OCI-LY3 (cell line): ENCODE measurements at regions not wholly inside any gene's neighbourhood (a gene's known extent, or its start where the extent isn't known, plus 50 kb on each side); places are given as distances from the start of the nearest gene placed in this dataset.

ENCODE experiments used
- EZH2phosphoT487 ChIP-seq: fragments of 200-600 bp; shearing (Covaris generic); IDR thresholded peaks from 2 replicates; pipeline ENCODE4 v1.6.1; 2018; ENCODE audit warnings: antibody characterized with exemption, mixed run types, low read depth
- TF ChIP-seq, protein P1 (sequence below): fragments of 200-600, 300-600 bp; sonication (generic); IDR thresholded peaks from 2 replicates; pipeline ENCODE4 v1.5.1; 2014; ENCODE audit warnings: antibody characterized with exemption, low read length, low read depth

DNA sequence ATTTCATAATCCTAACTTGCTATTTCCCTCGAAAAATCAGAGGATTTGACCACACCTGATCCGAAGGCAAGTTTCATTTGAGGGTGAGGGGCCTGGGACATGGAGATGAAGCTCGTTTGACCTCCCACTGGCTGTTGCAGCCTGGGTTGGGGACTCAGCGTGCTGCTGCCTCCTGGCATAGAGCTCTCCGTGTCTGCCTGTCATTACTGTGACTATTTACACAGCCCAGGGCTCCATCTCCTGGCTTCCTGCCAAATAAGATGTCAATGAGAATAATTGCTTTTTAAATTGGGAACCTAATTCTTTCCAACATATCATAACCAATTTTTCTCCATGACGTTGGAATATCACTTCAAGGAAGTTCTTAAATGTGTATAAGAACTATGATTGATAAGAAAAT is 139.3 kb upstream of the COBL start:
- TF ChIP-seq, protein P1, sequence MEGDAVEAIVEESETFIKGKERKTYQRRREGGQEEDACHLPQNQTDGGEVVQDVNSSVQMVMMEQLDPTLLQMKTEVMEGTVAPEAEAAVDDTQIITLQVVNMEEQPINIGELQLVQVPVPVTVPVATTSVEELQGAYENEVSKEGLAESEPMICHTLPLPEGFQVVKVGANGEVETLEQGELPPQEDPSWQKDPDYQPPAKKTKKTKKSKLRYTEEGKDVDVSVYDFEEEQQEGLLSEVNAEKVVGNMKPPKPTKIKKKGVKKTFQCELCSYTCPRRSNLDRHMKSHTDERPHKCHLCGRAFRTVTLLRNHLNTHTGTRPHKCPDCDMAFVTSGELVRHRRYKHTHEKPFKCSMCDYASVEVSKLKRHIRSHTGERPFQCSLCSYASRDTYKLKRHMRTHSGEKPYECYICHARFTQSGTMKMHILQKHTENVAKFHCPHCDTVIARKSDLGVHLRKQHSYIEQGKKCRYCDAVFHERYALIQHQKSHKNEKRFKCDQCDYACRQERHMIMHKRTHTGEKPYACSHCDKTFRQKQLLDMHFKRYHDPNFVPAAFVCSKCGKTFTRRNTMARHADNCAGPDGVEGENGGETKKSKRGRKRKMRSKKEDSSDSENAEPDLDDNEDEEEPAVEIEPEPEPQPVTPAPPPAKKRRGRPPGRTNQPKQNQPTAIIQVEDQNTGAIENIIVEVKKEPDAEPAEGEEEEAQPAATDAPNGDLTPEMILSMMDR: no peak
- no peak for TF ChIP-seq EZH2phosphoT487
